ENCODE measurements at regions not wholly inside any gene's neighbourhood (a gene's known extent, or its start where the extent isn't known, plus 50 kb on each side); places are given as distances from the start of the nearest gene placed in this dataset.

- Histone ChIP-seq H3K9ac (ENCODE audit: low read length in 3 of 3) (no peak overlapping the region), H3K4me3 (ENCODE audit: low read length in 3 of 3) (no peak overlapping the region), H3K9me3 (ENCODE audit: control insufficient read depth in 2 of 3, insufficient read depth in 1 of 3, low read length in 3 of 3) (no peaks in the 10 kb centered on the region), H3K27me3 (ENCODE audit: control insufficient read depth, insufficient read depth, low read length) (no peaks in the 10 kb centered on the region), H3K36me3 (ENCODE audit: control insufficient read depth in 2 of 3, insufficient read depth in 3 of 3, low read length in 3 of 3) (no peaks in the 10 kb centered on the region), H3K27ac (ENCODE audit: low read depth in 2 of 2, low read length in 2 of 2) (no peak overlapping the region), H3K4me1 (ENCODE audit: control insufficient read depth in 2 of 3, insufficient read depth in 2 of 3, low read depth in 1 of 3, low read length in 3 of 3) (no peaks in the 10 kb centered on the region)
- FAIRE-seq (no peak), DNase-seq (no peak)
- intact Hi-C loops (cut with DNase I), result loop anchor here (5.0 kb wide), 1 partner anchor 397 kb away; no protein-coding TSS in a partner anchor
- TF ChIP-seq CTCF (IDR thresholded peaks at IDR 0.05; ENCODE audit: borderline replicate concordance, extremely low read depth, insufficient read depth), result no peak
These were observed 83.1 kb upstream of the GAREM1 start for GRCh38 chr18:32553640-32554365.

GRCh38 chr18:32553174-32553573 is 82.5 kb upstream of the GAREM1 start:
- TF ChIP-seq CTCF (IDR thresholded peaks at IDR 0.05; ENCODE audit: borderline replicate concordance, extremely low read depth, insufficient read depth), result no peak
- Histone ChIP-seq H3K9me3 (ENCODE audit: control insufficient read depth in 2 of 3, insufficient read depth in 1 of 3, low read length in 3 of 3) (no peaks in the 10 kb centered on the region), H3K9ac (ENCODE audit: low read length in 3 of 3) (no peak overlapping the region), H3K27ac (ENCODE audit: low read depth in 2 of 2, low read length in 2 of 2) (no peak overlapping the region), H3K4me1 (ENCODE audit: control insufficient read depth in 2 of 3, insufficient read depth in 2 of 3, low read depth in 1 of 3, low read length in 3 of 3) (no peaks in the 10 kb centered on the region), H3K4me3 (ENCODE audit: low read length in 3 of 3) (no peak overlapping the region), H3K27me3 (ENCODE audit: control insufficient read depth, insufficient read depth, low read length) (no peaks in the 10 kb centered on the region), H3K36me3 (ENCODE audit: control insufficient read depth in 2 of 3, insufficient read depth in 3 of 3, low read length in 3 of 3) (no peaks in the 10 kb centered on the region)
- intact Hi-C loops (cut with DNase I), result loop anchor here (5.0 kb wide), 1 partner anchor 396 kb away; no protein-coding TSS in a partner anchor
- DNase-seq (no peak), FAIRE-seq (no peak)

GRCh38 chr18:32552421-32553030 is 81.8 kb upstream of the GAREM1 start:
- peak; percentile 52 for FAIRE-seq
- Histone ChIP-seq H3K27me3 (ENCODE audit: control insufficient read depth, insufficient read depth, low read length) (no peaks in the 10 kb centered on the region), H3K4me3 (ENCODE audit: low read length in 3 of 3) (no peak overlapping the region), H3K9me3 (ENCODE audit: control insufficient read depth in 2 of 3, insufficient read depth in 1 of 3, low read length in 3 of 3) (no peaks in the 10 kb centered on the region), H3K4me1 (ENCODE audit: control insufficient read depth in 2 of 3, insufficient read depth in 2 of 3, low read depth in 1 of 3, low read length in 3 of 3) (no peaks in the 10 kb centered on the region), H3K9ac (ENCODE audit: low read length in 3 of 3) (no peak overlapping the region), H3K36me3 (ENCODE audit: control insufficient read depth in 2 of 3, insufficient read depth in 3 of 3, low read length in 3 of 3) (no peaks in the 10 kb centered on the region), H3K27ac (ENCODE audit: low read depth in 2 of 2, low read length in 2 of 2) (no peak overlapping the region)
- intact Hi-C loops (cut with DNase I), result loop anchor here (5.0 kb wide), 1 partner anchor 395 kb away; no protein-coding TSS in a partner anchor
- peak in 3 of 5 donors; percentile 47 to 64 (median 54) for DNase-seq
- TF ChIP-seq CTCF (IDR thresholded peaks at IDR 0.05; ENCODE audit: borderline replicate concordance, extremely low read depth, insufficient read depth), result peak; percentile 72
